H9 (cell line): ENCODE measurements at regions not wholly inside any gene's neighbourhood (a gene's known extent, or its start where the extent isn't known, plus 50 kb on each side); places are given as distances from the start of the nearest gene placed in this dataset.

Experiments
- DNase-seq: peaks from one replicate; pipeline ENCODE4 v3.0.0-alpha.2; 2017
- H2AFZ ChIP-seq: one replicate; pipeline ENCODE4 v1.6.1; 2013; ENCODE audit warnings: mild to moderate bottlenecking, low read length, control low read depth, moderate library complexity
- H2AK5ac ChIP-seq: 2 replicates; pipeline ENCODE4 v1.6.1; 2013; ENCODE audit warnings: low read length, control low read depth, mixed read lengths; ENCODE audit not compliant: insufficient read length
- H2BK120ac ChIP-seq: one replicate; pipeline ENCODE4 v1.6.1; 2013; ENCODE audit warnings: low read depth, mild to moderate bottlenecking, low read length, control low read depth, inconsistent platforms; ENCODE audit not compliant: poor library complexity, severe bottlenecking
- H2BK12ac ChIP-seq: 2 replicates; pipeline ENCODE4 v1.6.1; 2013; ENCODE audit warnings: low read length, control low read depth, mixed read lengths, low read depth; ENCODE audit not compliant: insufficient read length
- H2BK15ac ChIP-seq: 2 replicates; pipeline ENCODE4 v1.6.1; 2013; ENCODE audit warnings: low read depth, low read length, control low read depth
- H2BK20ac ChIP-seq: one replicate; pipeline ENCODE4 v1.6.1; 2013; ENCODE audit warnings: low read depth, mild to moderate bottlenecking, low read length, control low read depth, inconsistent platforms; ENCODE audit not compliant: poor library complexity, severe bottlenecking
- H2BK5ac ChIP-seq: 2 replicates; pipeline ENCODE4 v1.6.1; 2013; ENCODE audit warnings: low read length, control low read depth, mixed read lengths; ENCODE audit not compliant: insufficient read length
- H3K14ac ChIP-seq: 2 replicates; pipeline ENCODE4 v1.6.1; 2013; ENCODE audit warnings: low read length, control low read depth; ENCODE audit not compliant: insufficient read depth
- H3K18ac ChIP-seq: 2 replicates; pipeline ENCODE4 v1.6.1; 2013; ENCODE audit warnings: low read depth, mild to moderate bottlenecking, mixed read lengths, low read length, control low read depth; ENCODE audit not compliant: insufficient read length
- H3K23ac ChIP-seq: 2 replicates; pipeline ENCODE4 v1.6.1; 2013; ENCODE audit warnings: low read length, control low read depth, mixed read lengths, low read depth; ENCODE audit not compliant: insufficient read length
- H3K23me2 ChIP-seq: 2 replicates; pipeline ENCODE4 v1.6.1; 2013; ENCODE audit warnings: low read depth, mild to moderate bottlenecking, mixed read lengths, low read length, control low read depth; ENCODE audit not compliant: insufficient read length, poor library complexity, severe bottlenecking
- H3K27ac ChIP-seq: 2 replicates; pipeline ENCODE4 v1.5.1; 2013; ENCODE audit warnings: low read length, control low read depth, mixed read lengths, low read depth; ENCODE audit not compliant: insufficient read length
- H3K27me3 ChIP-seq: 2 replicates; pipeline ENCODE4 v1.6.1; 2013; ENCODE audit warnings: low read length, control low read depth, inconsistent platforms; ENCODE audit not compliant: insufficient read depth
- H3K4ac ChIP-seq: 2 replicates; pipeline ENCODE4 v1.6.1; 2013; ENCODE audit warnings: low read depth, mild to moderate bottlenecking, control low read depth, inconsistent platforms, low read length, moderate library complexity
- H3K4me1 ChIP-seq: 2 replicates; pipeline ENCODE4 v1.6.1; 2013; ENCODE audit warnings: low read length, control low read depth, inconsistent platforms; ENCODE audit not compliant: insufficient read depth
- H3K4me2 ChIP-seq: 2 replicates; pipeline ENCODE4 v1.6.1; 2013; ENCODE audit warnings: low read length, control low read depth, mixed read lengths; ENCODE audit not compliant: insufficient read length, insufficient read depth
- H3K56ac ChIP-seq: 2 replicates; pipeline ENCODE4 v1.6.1; 2013; ENCODE audit warnings: low read depth, mild to moderate bottlenecking, mixed read lengths, low read length, control low read depth; ENCODE audit not compliant: insufficient read length
- H3K79me1 ChIP-seq: 2 replicates; pipeline ENCODE4 v1.6.1; 2013; ENCODE audit warnings: low read depth, mild to moderate bottlenecking, moderate library complexity, low read length, control low read depth, inconsistent platforms; ENCODE audit not compliant: insufficient read depth, poor library complexity, severe bottlenecking
- H3K79me2 ChIP-seq: 2 replicates; pipeline ENCODE4 v1.6.1; 2013; ENCODE audit warnings: low read length, control low read depth, inconsistent platforms; ENCODE audit not compliant: insufficient read depth
- H3K9ac ChIP-seq: 2 replicates; pipeline ENCODE4 v1.6.1; 2013; ENCODE audit warnings: low read length, control low read depth, mixed read lengths; ENCODE audit not compliant: insufficient read length; ENCODE audit errors: extremely low read depth
- H3K9me3 ChIP-seq: one replicate; pipeline ENCODE4 v1.6.1; 2013; ENCODE audit warnings: low read depth, low read length, inconsistent platforms; ENCODE audit not compliant: control insufficient read depth
- H3T11ph ChIP-seq: one replicate; pipeline ENCODE4 v1.6.1; 2013; ENCODE audit warnings: mild to moderate bottlenecking, low read length, control low read depth, inconsistent platforms
- H4K20me1 ChIP-seq: one replicate; pipeline ENCODE4 v1.6.1; 2013; ENCODE audit not compliant: control insufficient read depth, insufficient read length, insufficient read depth
- H4K5ac ChIP-seq: 2 replicates; pipeline ENCODE4 v1.6.1; 2013; ENCODE audit warnings: low read depth, mild to moderate bottlenecking, mixed read lengths, low read length, control low read depth; ENCODE audit not compliant: insufficient read length
- H4K8ac ChIP-seq: replicated peaks from 2 replicates; pipeline ENCODE4 v1.6.1; 2013; ENCODE audit warnings: low read length, control low read depth, mixed read lengths, low read depth; ENCODE audit not compliant: insufficient read length
- H4K91ac ChIP-seq: 2 replicates; pipeline ENCODE4 v1.6.1; 2013; ENCODE audit warnings: low read depth, mild to moderate bottlenecking, moderate library complexity, mixed read lengths, low read length, control low read depth; ENCODE audit not compliant: insufficient read length
- H3K27ac Mint-ChIP-seq, 3 experiments: 2 replicates in 2 of 3; 3 replicates in 1 of 3; pipeline ENCODE4 v1.8.0; 2020 to 2021; ENCODE audit warnings: mixed read lengths in 3 of 3, mild to moderate bottlenecking in 1 of 3, moderate library complexity in 1 of 3
- H3K27me3 Mint-ChIP-seq: 2 replicates; pipeline ENCODE4 v1.8.0; 2021; ENCODE audit warnings: low read depth, mild to moderate bottlenecking, moderate library complexity, mixed read lengths
- H3K36me3 Mint-ChIP-seq, 3 experiments: 2 replicates in 2 of 3; 3 replicates in 1 of 3; pipeline ENCODE4 v1.8.0; 2020 to 2021; ENCODE audit warnings: low read depth in 3 of 3, mixed read lengths in 3 of 3; ENCODE audit not compliant: insufficient read depth in 1 of 3
- H3K4me1 Mint-ChIP-seq, 2 experiments: 2 replicates each; pipeline ENCODE4 v1.8.0; 2020; ENCODE audit warnings: mixed read lengths in 2 of 2
- H3K4me3 Mint-ChIP-seq, 2 experiments: 2 replicates in 1 of 2; 3 replicates in 1 of 2; pipeline ENCODE4 v1.8.0; 2020 to 2021; ENCODE audit warnings: mild to moderate bottlenecking in 2 of 2, mixed read lengths in 2 of 2, moderate library complexity in 1 of 2
- H3K9me3 Mint-ChIP-seq, 2 experiments: 2 replicates in 1 of 2; 3 replicates in 1 of 2; pipeline ENCODE4 v1.8.0; 2020; ENCODE audit warnings: mild to moderate bottlenecking in 2 of 2, mixed read lengths in 2 of 2, moderate library complexity in 1 of 2
- CTCF ChIP-seq: fragments of 200-600 bp; sonication (generic); conservative IDR thresholded peaks from 3 replicates; pipeline ENCODE4 v1.8.0; 2021; ENCODE audit warnings: antibody characterized with exemption, mild to moderate bottlenecking
- WGBS: extraction: QIAGEN DNeasy Blood & Tissue Kit; methylation state at CpG from one replicate; pipeline ENCODE4 v1.1.7; 2013; ENCODE audit warnings: missing lambda C conversion rate, low lambda C conversion rate, mixed read lengths; ENCODE audit not compliant: insufficient read length; ENCODE audit errors: extremely low coverage; 5-methylcytosine and 5-hydroxymethylcytosine counted together

GRCh38 chr18:61955644-61956043 lies 62.8 kb upstream of the RNF152 start:
- H3K9me3 ChIP-seq, result no peaks in the 10 kb centered on the region
- no peak overlapping the region for H2AK5ac ChIP-seq
- no peak overlapping the region for H3T11ph ChIP-seq
- no peak overlapping the region for H2BK20ac ChIP-seq
- no CpG with 5 or more reads among the region's 2 CpGs for WGBS
- no peaks in the 10 kb centered on the region for H4K20me1 ChIP-seq
- no peak overlapping the region for H4K5ac ChIP-seq
- H3K14ac ChIP-seq, result no peak overlapping the region
- DNase-seq, result no peak
- H3K56ac ChIP-seq, result no peak overlapping the region
- H3K4ac ChIP-seq, result no peak overlapping the region
- H3K9ac ChIP-seq, result no peak overlapping the region
- H3K27me3 ChIP-seq, result no peaks in the 10 kb centered on the region
- Mint-ChIP-seq H3K36me3 (peaks cover 0 to 4% (median 3%) of the 10 kb centered on the region in 3 experiments; a peak in 2 of 7 replicates), H3K27me3 (no peaks in the 10 kb centered on the region; the same call in none of the 2 replicates), H3K9me3 (peaks cover 0 to 3% of the 10 kb centered on the region in 2 experiments; a peak in 2 of 5 replicates), H3K4me3 (no peak overlapping the region), H3K4me1 (peaks cover 16 to 21% of the 10 kb centered on the region in 2 experiments), H3K27ac (0 out of 7 replicates have a peak overlapping the region, but pooled peaks of 1 of the 3 experiments have one; percentile 28)
- H2BK12ac ChIP-seq, result no peak overlapping the region
- H3K4me1 ChIP-seq, result no peaks in the 10 kb centered on the region
- TF ChIP-seq CTCF, result no peak
- no peak overlapping the region for H3K23ac ChIP-seq
- H3K23me2 ChIP-seq, result no peaks in the 10 kb centered on the region
- no peaks in the 10 kb centered on the region for H3K79me1 ChIP-seq
- H3K79me2 ChIP-seq, result no peaks in the 10 kb centered on the region
- no peak overlapping the region for H4K8ac ChIP-seq
- no peak overlapping the region for H2BK15ac ChIP-seq
- no peak overlapping the region for H2BK120ac ChIP-seq
- no peak overlapping the region for H3K27ac ChIP-seq
- no peak overlapping the region for H3K18ac ChIP-seq
- no peak overlapping the region for H2BK5ac ChIP-seq
- H4K91ac ChIP-seq, result no peak overlapping the region
- no peak overlapping the region for H3K4me2 ChIP-seq
- H2AFZ ChIP-seq, result no peak overlapping the region
